Keratinocyte (primary cell): ENCODE measurements at regions not wholly inside any gene's neighbourhood (a gene's known extent, or its start where the extent isn't known, plus 50 kb on each side); places are given as distances from the start of the nearest gene placed in this dataset.

Experiments
- EZH2 ChIP-seq: IDR thresholded peaks from one replicate; pipeline ENCODE4 v1.6.1; 2012; ENCODE audit warnings: inconsistent platforms, mild to moderate bottlenecking, low read length, moderate library complexity
- TF ChIP-seq, protein P1 (sequence below), 3 experiments: IDR thresholded peaks in 1 of 3; conservative IDR thresholded peaks in 1 of 3; optimal IDR thresholded peaks in 1 of 3; 2 replicates in 2 of 3; 3 replicates in 1 of 3; pipeline versions ENCODE3 to v1.5.1; 2011; ENCODE audit warnings: low read length in 3 of 3, mild to moderate bottlenecking in 3 of 3, moderate library complexity in 2 of 3, control low read depth in 1 of 3, inconsistent platforms in 1 of 3; ENCODE audit not compliant: insufficient read depth in 2 of 3; ENCODE audit errors: extremely low read depth in 1 of 3

DNA sequence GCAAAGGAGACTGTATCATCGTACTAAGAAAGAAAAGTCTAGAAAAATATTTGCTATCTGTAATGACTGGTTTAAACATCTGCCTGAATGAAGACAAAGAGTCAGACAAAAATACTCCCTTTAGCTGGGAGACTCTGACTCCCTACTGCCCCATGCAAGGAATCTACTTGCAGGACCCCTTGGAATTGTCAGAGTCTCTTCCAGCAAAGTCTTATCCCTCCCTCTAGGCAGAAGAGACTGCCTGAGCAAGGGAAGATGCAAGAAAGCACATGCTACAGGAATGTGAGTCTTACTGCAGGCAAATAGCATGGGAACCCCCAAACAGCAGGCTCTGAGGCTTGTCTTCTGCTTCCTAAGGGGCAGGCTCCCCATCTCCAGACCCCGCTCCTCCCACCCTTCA, 154.0 kb downstream of the KCNA5 start:
- TF ChIP-seq EZH2 = no peak
- TF ChIP-seq, protein P1, sequence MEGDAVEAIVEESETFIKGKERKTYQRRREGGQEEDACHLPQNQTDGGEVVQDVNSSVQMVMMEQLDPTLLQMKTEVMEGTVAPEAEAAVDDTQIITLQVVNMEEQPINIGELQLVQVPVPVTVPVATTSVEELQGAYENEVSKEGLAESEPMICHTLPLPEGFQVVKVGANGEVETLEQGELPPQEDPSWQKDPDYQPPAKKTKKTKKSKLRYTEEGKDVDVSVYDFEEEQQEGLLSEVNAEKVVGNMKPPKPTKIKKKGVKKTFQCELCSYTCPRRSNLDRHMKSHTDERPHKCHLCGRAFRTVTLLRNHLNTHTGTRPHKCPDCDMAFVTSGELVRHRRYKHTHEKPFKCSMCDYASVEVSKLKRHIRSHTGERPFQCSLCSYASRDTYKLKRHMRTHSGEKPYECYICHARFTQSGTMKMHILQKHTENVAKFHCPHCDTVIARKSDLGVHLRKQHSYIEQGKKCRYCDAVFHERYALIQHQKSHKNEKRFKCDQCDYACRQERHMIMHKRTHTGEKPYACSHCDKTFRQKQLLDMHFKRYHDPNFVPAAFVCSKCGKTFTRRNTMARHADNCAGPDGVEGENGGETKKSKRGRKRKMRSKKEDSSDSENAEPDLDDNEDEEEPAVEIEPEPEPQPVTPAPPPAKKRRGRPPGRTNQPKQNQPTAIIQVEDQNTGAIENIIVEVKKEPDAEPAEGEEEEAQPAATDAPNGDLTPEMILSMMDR (optimal IDR thresholded peaks at IDR 0.05 in 1 of 3, IDR thresholded peaks at IDR 0.05 in 1 of 3, conservative IDR thresholded peaks at IDR 0.05 in 1 of 3; ENCODE audit: extremely low read depth in 1 of 3, insufficient read depth in 2 of 3, low read length in 3 of 3) = no peak
